HEK293T (cell line): ENCODE measurements at regions not wholly inside any gene's neighbourhood (a gene's known extent, or its start where the extent isn't known, plus 50 kb on each side); places are given as distances from the start of the nearest gene placed in this dataset.

ENCODE experiments used
- ARNT ChIP-seq: fragments of 450-650 bp; IDR thresholded peaks from 2 replicates; pipeline ENCODE4 v1.6.1; 2017; ENCODE audit warnings: mild to moderate bottlenecking
- ELF4 ChIP-seq: fragments of 450-650 bp; IDR thresholded peaks from 2 replicates; pipeline ENCODE4 v1.6.1; 2017; ENCODE audit warnings: antibody characterized with exemption
- FOXA1 ChIP-seq: fragments of 450-650 bp; IDR thresholded peaks from 2 replicates; pipeline ENCODE4 v1.6.1; 2016; ENCODE audit warnings: mild to moderate bottlenecking
- FOXM1 ChIP-seq: fragments of 450-650 bp; IDR thresholded peaks from 2 replicates; pipeline ENCODE4 v1.6.1; 2017; ENCODE audit warnings: mild to moderate bottlenecking, borderline replicate concordance
- HDGF ChIP-seq: fragments of 450-650 bp; IDR thresholded peaks from 2 replicates; pipeline ENCODE4 v1.6.1; 2017; ENCODE audit warnings: antibody characterized with exemption, borderline replicate concordance
- NFRKB ChIP-seq: fragments of 450-650 bp; IDR thresholded peaks from 2 replicates; pipeline ENCODE4 v1.6.1; 2016; ENCODE audit warnings: mild to moderate bottlenecking, moderate library complexity
- TARDBP ChIP-seq: fragments of 450-650 bp; IDR thresholded peaks from 2 replicates; pipeline ENCODE4 v1.6.1; 2016

GRCh38 chr3:193774916-193775285 is 181.9 kb downstream of the OPA1 start:
- TF ChIP-seq NFRKB (no peak), FOXA1 (no peak), HDGF (no peak), ELF4 (no peak), FOXM1 (no peak), TARDBP (no peak), ARNT (no peak)
